Activated naive CD4-positive, alpha-beta T cell treated with anti-CD3 and anti-CD28 coated beads for 36 hours (primary cell): ENCODE measurements at regions not wholly inside any gene's neighbourhood (a gene's known extent, or its start where the extent isn't known, plus 50 kb on each side); places are given as distances from the start of the nearest gene placed in this dataset.

ENCODE experiments used
- CTCF ChIA-PET: fragments of 350-600 bp; sonication (Branson Sonifier 250); formaldehyde crosslinking; loops from one replicate; lab custom pipeline; 2021; ENCODE audit warnings: antibody characterized with exemption; lab: Charles Lee
- DNase-seq: peaks from one replicate; pipeline ENCODE4 v3.0.0-alpha.2; 2020
- H3K27ac Mint-ChIP-seq: one replicate; pipeline ENCODE4 v1.8.0; 2021; ENCODE audit warnings: mild to moderate bottlenecking, mixed read lengths
- H3K27me3 Mint-ChIP-seq: one replicate; pipeline ENCODE4 v1.8.0; 2021; ENCODE audit warnings: low read depth, mixed read lengths
- H3K36me3 Mint-ChIP-seq: one replicate; pipeline ENCODE4 v1.8.0; 2021; ENCODE audit warnings: low read depth, mixed read lengths
- H3K4me1 Mint-ChIP-seq: one replicate; pipeline ENCODE4 v1.8.0; 2021; ENCODE audit warnings: low read depth, mixed read lengths
- H3K4me3 Mint-ChIP-seq: one replicate; pipeline ENCODE4 v1.8.0; 2021; ENCODE audit warnings: mild to moderate bottlenecking, moderate library complexity, mixed read lengths
- H3K9me3 Mint-ChIP-seq: one replicate; pipeline ENCODE4 v1.8.0; 2021; ENCODE audit warnings: mixed read lengths
- intact Hi-C: fragments of 100-400 bp; cut with micrococcal nuclease; formaldehyde crosslinking; loops from one replicate; pipeline ENCODE4 v1.15.1; 2023

- intact Hi-C loops = no loop called here
- Mint-ChIP-seq H3K4me3 (no peak overlapping the region), H3K36me3 (no peaks in the 10 kb centered on the region), H3K27ac (no peak overlapping the region), H3K27me3 (peaks cover 3% of the 10 kb centered on the region), H3K9me3 (no peaks in the 10 kb centered on the region), H3K4me1 (no peaks in the 10 kb centered on the region)
- CTCF ChIA-PET = no interaction called here
- no peak for DNase-seq
Measured at GRCh38 chr18:67279988-67280387, 236.5 kb downstream of the DSEL start.

- no peak for DNase-seq
- H3K36me3 Mint-ChIP-seq = no peaks in the 10 kb centered on the region
- no peaks in the 10 kb centered on the region for H3K4me1 Mint-ChIP-seq
- CTCF ChIA-PET = interaction anchor here (0.7 kb wide), 1 partner anchor 25 kb away, joined by 3 read pairs; no protein-coding TSS in a partner anchor
- H3K27me3 Mint-ChIP-seq = peaks cover 3% of the 10 kb centered on the region
- no peak overlapping the region for H3K27ac Mint-ChIP-seq
- intact Hi-C loops = no loop called here
- H3K9me3 Mint-ChIP-seq = no peaks in the 10 kb centered on the region
- no peak overlapping the region for H3K4me3 Mint-ChIP-seq
Measured at GRCh38 chr18:67278984-67279383, 237.5 kb downstream of the DSEL start.

- CTCF ChIA-PET = no interaction called here
- Mint-ChIP-seq H3K27ac (no peak overlapping the region), H3K27me3 (peaks cover 3% of the 10 kb centered on the region), H3K4me1 (no peaks in the 10 kb centered on the region), H3K4me3 (no peak overlapping the region), H3K36me3 (no peaks in the 10 kb centered on the region), H3K9me3 (no peaks in the 10 kb centered on the region)
- intact Hi-C loops = no loop called here
- DNase-seq = no peak
Measured at GRCh38 chr18:67276638-67277037, 239.9 kb downstream of the DSEL start.

GRCh38 chr18:67273288-67273687 is 243.2 kb downstream of the DSEL start:
- intact Hi-C loops = no loop called here
- CTCF ChIA-PET = no interaction called here
- no peak for DNase-seq
- peaks cover 3% of the 10 kb centered on the region for H3K27me3 Mint-ChIP-seq
- no peaks in the 10 kb centered on the region for H3K36me3 Mint-ChIP-seq
- H3K4me1 Mint-ChIP-seq = peaks cover 4% of the 10 kb centered on the region
- no peak overlapping the region for H3K27ac Mint-ChIP-seq
- no peaks in the 10 kb centered on the region for H3K9me3 Mint-ChIP-seq
- no peak overlapping the region for H3K4me3 Mint-ChIP-seq

- Mint-ChIP-seq H3K9me3 (no peaks in the 10 kb centered on the region), H3K4me3 (no peak overlapping the region), H3K4me1 (peaks cover 24% of the 10 kb centered on the region), H3K36me3 (no peaks in the 10 kb centered on the region), H3K27me3 (peaks cover 2% of the 10 kb centered on the region), H3K27ac (no peak overlapping the region)
- intact Hi-C loops = no loop called here
- no peak for DNase-seq
- CTCF ChIA-PET = no interaction called here
Measured at GRCh38 chr18:67269206-67269605, 247.3 kb downstream of the DSEL start.

GRCh38 chr18:67268530-67268929 is 248.0 kb downstream of the DSEL start:
- Mint-ChIP-seq H3K27me3 (peaks cover 2% of the 10 kb centered on the region), H3K4me3 (no peak overlapping the region), H3K27ac (no peak overlapping the region), H3K4me1 (peaks cover 24% of the 10 kb centered on the region), H3K36me3 (no peaks in the 10 kb centered on the region), H3K9me3 (no peaks in the 10 kb centered on the region)
- no peak for DNase-seq
- CTCF ChIA-PET = no interaction called here
- intact Hi-C loops = no loop called here

- no peak for DNase-seq
- CTCF ChIA-PET = interaction anchor here (0.8 kb wide), 1 partner anchor 60 kb away, joined by 3 read pairs; no protein-coding TSS in a partner anchor
- Mint-ChIP-seq H3K4me1 (peaks cover 35% of the 10 kb centered on the region), H3K27ac (no peak overlapping the region), H3K4me3 (no peak overlapping the region), H3K9me3 (no peaks in the 10 kb centered on the region), H3K27me3 (peaks cover 2% of the 10 kb centered on the region), H3K36me3 (no peaks in the 10 kb centered on the region)
- intact Hi-C loops = no loop called here
Measured at GRCh38 chr18:67266246-67267237, 250.0 kb downstream of the DSEL start.

- Mint-ChIP-seq H3K36me3 (no peaks in the 10 kb centered on the region), H3K9me3 (no peaks in the 10 kb centered on the region), H3K4me1 (peaks cover 37% of the 10 kb centered on the region), H3K27ac (no peak overlapping the region), H3K4me3 (no peak overlapping the region), H3K27me3 (peaks cover 2% of the 10 kb centered on the region)
- intact Hi-C loops = no loop called here
- CTCF ChIA-PET = interaction anchor here (0.8 kb wide), 2 partner anchors 17 to 59 kb away, joined by 3 read pairs; no protein-coding TSS in a partner anchor
- no peak for DNase-seq
Measured at GRCh38 chr18:67265464-67266245, 250.9 kb downstream of the DSEL start.

GRCh38 chr18:67261931-67262552 is 254.5 kb downstream of the DSEL start:
- intact Hi-C loops = loop anchor here (5.0 kb wide), 1 partner anchor 100 kb away; no protein-coding TSS in a partner anchor
- Mint-ChIP-seq H3K27ac (no peak overlapping the region), H3K4me3 (no peak overlapping the region), H3K9me3 (no peaks in the 10 kb centered on the region), H3K4me1 (peaks cover 33% of the 10 kb centered on the region), H3K27me3 (no peaks in the 10 kb centered on the region), H3K36me3 (no peaks in the 10 kb centered on the region)
- no peak for DNase-seq
- CTCF ChIA-PET = no interaction called here

GRCh38 chr18:67260841-67261240 is 255.7 kb downstream of the DSEL start:
- DNase-seq = no peak
- Mint-ChIP-seq H3K27me3 (no peaks in the 10 kb centered on the region), H3K4me1 (peaks cover 26% of the 10 kb centered on the region), H3K36me3 (no peaks in the 10 kb centered on the region), H3K4me3 (no peak overlapping the region), H3K27ac (no peak overlapping the region), H3K9me3 (no peaks in the 10 kb centered on the region)
- intact Hi-C loops = loop anchor here (5.0 kb wide), 1 partner anchor 101 kb away; no protein-coding TSS in a partner anchor
- CTCF ChIA-PET = no interaction called here

GRCh38 chr18:67250776-67251424 is 265.6 kb downstream of the DSEL start:
- Mint-ChIP-seq H3K4me3 (no peak overlapping the region), H3K4me1 (no peaks in the 10 kb centered on the region), H3K27me3 (no peaks in the 10 kb centered on the region), H3K27ac (no peak overlapping the region), H3K9me3 (no peaks in the 10 kb centered on the region), H3K36me3 (no peaks in the 10 kb centered on the region)
- DNase-seq = no peak
- intact Hi-C loops = no loop called here
- CTCF ChIA-PET = interaction anchor here (0.7 kb wide), 1 partner anchor 23 kb away, joined by 3 read pairs; no protein-coding TSS in a partner anchor
